Stimulated activated naive CD4-positive, alpha-beta T cell (primary cell): ENCODE measurements at regions not wholly inside any gene's neighbourhood (a gene's known extent, or its start where the extent isn't known, plus 50 kb on each side); places are given as distances from the start of the nearest gene placed in this dataset.

Source experiments
- DNase-seq, 6 experiments: peaks; one replicate each; lab custom pipeline; 2025; lab: John Stamatoyannopoulos, UW

- DNase-seq = no peak
Measured at GRCh38 chr2:139034064-139034463, 253.9 kb upstream of the NXPH2 start.

GRCh38 chr2:139033300-139033699, 253.1 kb upstream of the NXPH2 start:
- no peak for DNase-seq

- DNase-seq = no peak
Measured at GRCh38 chr2:139031722-139032121, 251.5 kb upstream of the NXPH2 start.

- DNase-seq = no peak
Measured at GRCh38 chr2:139020287-139020686, 240.1 kb upstream of the NXPH2 start.

- DNase-seq = no peak
Measured at GRCh38 chr2:139018252-139018651, 238.1 kb upstream of the NXPH2 start.

GRCh38 chr2:139007130-139007529, 226.9 kb upstream of the NXPH2 start:
- no peak for DNase-seq

- no peak for DNase-seq
Measured at GRCh38 chr2:139000131-139000785, 220.1 kb upstream of the NXPH2 start.

- DNase-seq = no peak
Measured at GRCh38 chr2:138997856-138998517, 217.8 kb upstream of the NXPH2 start.

GRCh38 chr2:138997346-138997745, 217.2 kb upstream of the NXPH2 start:
- no peak for DNase-seq

GRCh38 chr2:138994502-138994901, 214.3 kb upstream of the NXPH2 start:
- no peak for DNase-seq

GRCh38 chr2:138985881-138986280, 205.7 kb upstream of the NXPH2 start:
- no peak for DNase-seq

GRCh38 chr2:138979131-138979785, 199.1 kb upstream of the NXPH2 start:
- DNase-seq = no peak

- DNase-seq = no peak
Measured at GRCh38 chr2:138974651-138975050, 194.5 kb upstream of the NXPH2 start.

GRCh38 chr2:138964418-138964817, 184.2 kb upstream of the NXPH2 start:
- no peak for DNase-seq

GRCh38 chr2:138962686-138963085, 182.5 kb upstream of the NXPH2 start:
- no peak for DNase-seq

- DNase-seq = no peak
Measured at GRCh38 chr2:138960191-138960590, 180.0 kb upstream of the NXPH2 start.

- no peak for DNase-seq
Measured at GRCh38 chr2:138959031-138959430, 178.8 kb upstream of the NXPH2 start.

- no peak for DNase-seq
Measured at GRCh38 chr2:138956116-138956515, 175.9 kb upstream of the NXPH2 start.

GRCh38 chr2:138950486-138950885, 170.3 kb upstream of the NXPH2 start:
- DNase-seq = no peak

- no peak for DNase-seq
Measured at GRCh38 chr2:138949517-138949916, 169.3 kb upstream of the NXPH2 start.

- no peak for DNase-seq
Measured at GRCh38 chr2:138948070-138948539, 167.9 kb upstream of the NXPH2 start.

GRCh38 chr2:138943470-138943869, 163.3 kb upstream of the NXPH2 start:
- no peak for DNase-seq

- DNase-seq = no peak
Measured at GRCh38 chr2:138942466-138942865, 162.3 kb upstream of the NXPH2 start.
